Fibroblast of villous mesenchyme (primary cell): ENCODE measurements at regions not wholly inside any gene's neighbourhood (a gene's known extent, or its start where the extent isn't known, plus 50 kb on each side); places are given as distances from the start of the nearest gene placed in this dataset.

Experiments
- DNase-seq: peaks from one replicate; pipeline ENCODE4 v3.0.0-alpha.2; 2010; ENCODE audit warnings: low read depth
- H3K4me3 ChIP-seq: 2 replicates; pipeline ENCODE4 v1.5.1; 2011; ENCODE audit warnings: low read depth, mild to moderate bottlenecking, low read length
- CTCF ChIP-seq: IDR thresholded peaks from 2 replicates; pipeline ENCODE4 v1.5.1; 2012; ENCODE audit warnings: low read depth, mild to moderate bottlenecking, low read length; ENCODE audit not compliant: insufficient read depth

- no peak for TF ChIP-seq CTCF
- DNase-seq = no peak
- no peak overlapping the region for H3K4me3 ChIP-seq
These were observed 99.7 kb downstream of the MAF start for GRCh38 chr16:79500866-79501265.

- no peak overlapping the region for H3K4me3 ChIP-seq
- no peak for DNase-seq
- TF ChIP-seq CTCF = no peak
These were observed 100.3 kb downstream of the MAF start for GRCh38 chr16:79500286-79500685.

GRCh38 chr16:79498928-79499327 lies 101.6 kb downstream of the MAF start:
- H3K4me3 ChIP-seq = no peak overlapping the region
- DNase-seq = no peak
- TF ChIP-seq CTCF = no peak

- no peak for TF ChIP-seq CTCF
- no peak overlapping the region for H3K4me3 ChIP-seq
- no peak for DNase-seq
These were observed 102.8 kb downstream of the MAF start for GRCh38 chr16:79497606-79498350.

- no peak overlapping the region for H3K4me3 ChIP-seq
- DNase-seq = no peak
- no peak for TF ChIP-seq CTCF
These were observed 106.6 kb downstream of the MAF start for GRCh38 chr16:79493911-79494310.

GRCh38 chr16:79492036-79492435 lies 108.5 kb downstream of the MAF start:
- TF ChIP-seq CTCF = no peak
- no peak for DNase-seq
- H3K4me3 ChIP-seq = no peak overlapping the region

GRCh38 chr16:79485020-79485419 lies 115.5 kb downstream of the MAF start:
- no peak for DNase-seq
- no peak for TF ChIP-seq CTCF
- H3K4me3 ChIP-seq = no peak overlapping the region
